MM.1S (cell line): ENCODE measurements at regions not wholly inside any gene's neighbourhood (a gene's known extent, or its start where the extent isn't known, plus 50 kb on each side); places are given as distances from the start of the nearest gene placed in this dataset.

Source experiments
- DNase-seq: peaks from one replicate; pipeline ENCODE4 v3.0.0-alpha.2; 2015
- H2AFZ ChIP-seq: fragments of 300-600 bp; sonication (generic); 2 replicates; pipeline ENCODE4 v1.6.0; 2016; ENCODE audit warnings: antibody characterized with exemption, low read length
- H3F3A ChIP-seq: fragments of 300-600 bp; sonication (generic); 2 replicates; pipeline ENCODE4 v1.6.1; 2016; ENCODE audit warnings: mild to moderate bottlenecking, antibody characterized with exemption, low read length, moderate library complexity, mixed read lengths; ENCODE audit not compliant: insufficient read depth
- H3K27ac ChIP-seq: fragments of 300-600 bp; sonication (generic); 2 replicates; pipeline ENCODE4 v1.5.1; 2016; ENCODE audit warnings: mild to moderate bottlenecking, low read length
- H3K27me3 ChIP-seq: fragments of 300-600 bp; sonication (generic); replicated peaks from 2 replicates; pipeline ENCODE4 v1.6.0; 2016; ENCODE audit warnings: low read length; ENCODE audit not compliant: insufficient read depth
- H3K36me3 ChIP-seq: fragments of 300-600 bp; sonication (generic); replicated peaks from 2 replicates; pipeline ENCODE4 v1.6.1; 2016; ENCODE audit warnings: mild to moderate bottlenecking, low read length, mixed read lengths; ENCODE audit not compliant: insufficient read depth
- H3K4me1 ChIP-seq: fragments of 300-600 bp; sonication (generic); 2 replicates; pipeline ENCODE4 v1.6.1; 2016; ENCODE audit warnings: low read length, mixed read lengths
- H3K4me2 ChIP-seq: fragments of 300-600 bp; sonication (generic); 2 replicates; pipeline ENCODE4 v1.6.0; 2016; ENCODE audit warnings: low read depth, low read length
- H3K4me3 ChIP-seq: fragments of 300-600 bp; sonication (generic); 2 replicates; pipeline ENCODE4 v1.5.1; 2016; ENCODE audit warnings: low read length, mixed read lengths
- H3K79me2 ChIP-seq: fragments of 300-600 bp; sonication (generic); 2 replicates; pipeline ENCODE4 v1.6.1; 2016; ENCODE audit warnings: mixed run types, low read length, mixed read lengths
- H3K9ac ChIP-seq: fragments of 300-600 bp; sonication (generic); 2 replicates; pipeline ENCODE4 v1.6.1; 2016; ENCODE audit warnings: low read length, mixed read lengths
- H3K9me2 ChIP-seq: fragments of 300-600 bp; sonication (generic); replicated peaks from 2 replicates; pipeline ENCODE4 v1.6.1; 2016; ENCODE audit warnings: mild to moderate bottlenecking, low read length, mixed read lengths; ENCODE audit not compliant: insufficient read depth
- H3K9me3 ChIP-seq: fragments of 300-600 bp; sonication (generic); replicated peaks from 2 replicates; pipeline ENCODE4 v1.6.1; 2016; ENCODE audit warnings: mild to moderate bottlenecking, low read length, mixed read lengths; ENCODE audit not compliant: insufficient read depth
- H4K20me1 ChIP-seq: fragments of 300-600 bp; sonication (generic); 2 replicates; pipeline ENCODE4 v1.6.1; 2016; ENCODE audit warnings: mild to moderate bottlenecking, low read length, moderate library complexity, mixed read lengths; ENCODE audit not compliant: insufficient read depth
- EZH2 ChIP-seq: fragments of 300-600 bp; sonication (generic); optimal IDR thresholded peaks from 2 replicates; pipeline ENCODE3; 2017; ENCODE audit warnings: low read depth, mild to moderate bottlenecking, antibody characterized with exemption, low read length, mixed read lengths
- EZH2phosphoT487 ChIP-seq: fragments of 300-600 bp; sonication (generic); IDR thresholded peaks from 2 replicates; pipeline ENCODE4 v1.6.1; 2018; ENCODE audit warnings: antibody characterized with exemption, low read length
- TF ChIP-seq, protein P1 (sequence below): fragments of 300-600 bp; sonication (generic); IDR thresholded peaks from 2 replicates; pipeline ENCODE4 v1.5.1; 2016; ENCODE audit warnings: antibody characterized with exemption, low read length, mixed read lengths

DNA sequence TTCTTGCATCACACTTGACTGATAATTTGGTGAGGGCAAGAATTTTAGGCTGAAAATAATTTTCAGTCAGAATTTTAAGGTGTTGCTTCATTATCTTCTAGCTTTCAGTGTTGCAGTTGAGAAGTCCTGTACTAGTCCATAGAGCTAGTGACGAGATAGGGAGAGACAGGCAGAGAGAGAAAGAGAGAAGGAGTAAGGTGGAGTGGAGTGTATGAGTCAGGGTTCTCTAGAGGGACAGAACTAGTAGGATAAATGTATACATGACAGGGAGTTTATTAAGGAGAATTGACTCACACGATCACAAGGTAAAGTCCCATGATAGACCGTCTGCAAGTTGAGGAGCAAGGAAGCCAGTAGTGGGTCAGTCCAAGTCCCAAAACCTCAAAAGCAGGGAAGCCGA is 127.2 kb downstream of the UTP18 start:
- H2AFZ ChIP-seq = no peak overlapping the region
- no peak overlapping the region for H3K4me3 ChIP-seq
- no peak overlapping the region for H3K4me2 ChIP-seq
- no peaks in the 10 kb centered on the region for H3K9me2 ChIP-seq
- H3K4me1 ChIP-seq = no peaks in the 10 kb centered on the region
- no peaks in the 10 kb centered on the region for H3K79me2 ChIP-seq
- TF ChIP-seq, protein P1, sequence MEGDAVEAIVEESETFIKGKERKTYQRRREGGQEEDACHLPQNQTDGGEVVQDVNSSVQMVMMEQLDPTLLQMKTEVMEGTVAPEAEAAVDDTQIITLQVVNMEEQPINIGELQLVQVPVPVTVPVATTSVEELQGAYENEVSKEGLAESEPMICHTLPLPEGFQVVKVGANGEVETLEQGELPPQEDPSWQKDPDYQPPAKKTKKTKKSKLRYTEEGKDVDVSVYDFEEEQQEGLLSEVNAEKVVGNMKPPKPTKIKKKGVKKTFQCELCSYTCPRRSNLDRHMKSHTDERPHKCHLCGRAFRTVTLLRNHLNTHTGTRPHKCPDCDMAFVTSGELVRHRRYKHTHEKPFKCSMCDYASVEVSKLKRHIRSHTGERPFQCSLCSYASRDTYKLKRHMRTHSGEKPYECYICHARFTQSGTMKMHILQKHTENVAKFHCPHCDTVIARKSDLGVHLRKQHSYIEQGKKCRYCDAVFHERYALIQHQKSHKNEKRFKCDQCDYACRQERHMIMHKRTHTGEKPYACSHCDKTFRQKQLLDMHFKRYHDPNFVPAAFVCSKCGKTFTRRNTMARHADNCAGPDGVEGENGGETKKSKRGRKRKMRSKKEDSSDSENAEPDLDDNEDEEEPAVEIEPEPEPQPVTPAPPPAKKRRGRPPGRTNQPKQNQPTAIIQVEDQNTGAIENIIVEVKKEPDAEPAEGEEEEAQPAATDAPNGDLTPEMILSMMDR = no peak
- no peaks in the 10 kb centered on the region for H3K9me3 ChIP-seq
- no peak overlapping the region for H3K9ac ChIP-seq
- H4K20me1 ChIP-seq = no peaks in the 10 kb centered on the region
- H3K36me3 ChIP-seq = no peaks in the 10 kb centered on the region
- DNase-seq = no peak
- no peak overlapping the region for H3K27ac ChIP-seq
- no peaks in the 10 kb centered on the region for H3F3A ChIP-seq
- H3K27me3 ChIP-seq = no peaks in the 10 kb centered on the region

DNA sequence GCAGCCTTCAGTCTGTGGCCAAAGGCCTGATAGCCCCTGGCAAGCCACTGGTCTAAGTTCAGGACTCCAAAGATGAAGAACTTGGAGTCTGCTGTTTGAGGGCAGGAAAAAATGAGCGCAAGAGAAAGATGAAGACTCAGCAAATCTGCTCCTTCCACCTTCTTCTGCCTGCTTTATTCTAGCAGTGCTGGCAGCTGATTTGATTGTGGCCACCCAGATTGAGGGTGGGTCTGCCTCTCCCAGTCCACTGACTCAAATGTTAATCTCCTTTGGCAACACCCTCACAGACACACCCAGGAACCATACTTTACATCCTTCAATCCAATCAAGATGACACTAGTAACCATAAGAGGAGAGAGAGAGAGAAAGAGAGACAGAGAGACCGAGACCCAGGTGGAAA is 127.6 kb downstream of the UTP18 start:
- no peaks in the 10 kb centered on the region for H3K9me3 ChIP-seq
- H3K9ac ChIP-seq = no peak overlapping the region
- H3K27ac ChIP-seq = no peak overlapping the region
- H3K9me2 ChIP-seq = no peaks in the 10 kb centered on the region
- no peaks in the 10 kb centered on the region for H3K4me1 ChIP-seq
- H3K4me2 ChIP-seq = no peak overlapping the region
- no peaks in the 10 kb centered on the region for H3K79me2 ChIP-seq
- H3K36me3 ChIP-seq = no peaks in the 10 kb centered on the region
- H2AFZ ChIP-seq = no peak overlapping the region
- DNase-seq = no peak
- H3K4me3 ChIP-seq = no peak overlapping the region
- no peaks in the 10 kb centered on the region for H4K20me1 ChIP-seq
- no peaks in the 10 kb centered on the region for H3K27me3 ChIP-seq
- TF ChIP-seq, protein P1 = no peak
- TF ChIP-seq EZH2phosphoT487 (no peak), EZH2 (no peak)
- no peaks in the 10 kb centered on the region for H3F3A ChIP-seq

DNA sequence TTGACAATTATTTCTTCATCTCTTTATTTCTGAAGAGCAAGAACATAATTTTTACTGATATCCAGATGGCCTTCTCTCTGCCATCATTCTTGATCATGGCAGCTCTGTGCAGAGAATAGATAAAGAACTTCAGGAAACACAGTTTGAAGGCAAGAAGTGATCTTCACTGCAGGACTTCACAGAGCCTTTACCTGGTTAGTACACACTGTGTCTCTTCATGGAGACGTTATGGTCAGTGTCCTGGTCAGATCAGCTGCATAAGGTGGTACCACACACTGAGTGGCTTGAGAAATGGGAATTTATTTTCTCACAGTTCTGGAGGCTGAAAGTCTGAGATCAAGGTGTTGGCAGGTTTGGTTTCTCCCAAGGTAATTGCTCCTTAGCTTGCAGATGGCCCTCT is 129.5 kb downstream of the UTP18 start:
- TF ChIP-seq EZH2phosphoT487 = no peak
- TF ChIP-seq EZH2 = no peak
- TF ChIP-seq, protein P1 = no peak
- no peaks in the 10 kb centered on the region for H4K20me1 ChIP-seq
- no peak overlapping the region for H3K4me3 ChIP-seq
- no peaks in the 10 kb centered on the region for H3K9me3 ChIP-seq
- no peaks in the 10 kb centered on the region for H3K4me1 ChIP-seq
- no peak for DNase-seq
- H3K36me3 ChIP-seq = no peaks in the 10 kb centered on the region
- no peak overlapping the region for H3K27ac ChIP-seq
- H3K9ac ChIP-seq = no peak overlapping the region
- no peak overlapping the region for H2AFZ ChIP-seq
- H3K4me2 ChIP-seq = no peak overlapping the region
- H3K27me3 ChIP-seq = no peaks in the 10 kb centered on the region
- no peaks in the 10 kb centered on the region for H3F3A ChIP-seq
- H3K9me2 ChIP-seq = no peaks in the 10 kb centered on the region
- H3K79me2 ChIP-seq = no peaks in the 10 kb centered on the region
